ENCODE measurements at regions not wholly inside any gene's neighbourhood (a gene's known extent, or its start where the extent isn't known, plus 50 kb on each side); places are given as distances from the start of the nearest gene placed in this dataset.
"Not testable (repeated sequence)": the region's sequence is repeated elsewhere in the genome, so short reads cannot be mapped to it uniquely, and the experiment has no call there.

DNA sequence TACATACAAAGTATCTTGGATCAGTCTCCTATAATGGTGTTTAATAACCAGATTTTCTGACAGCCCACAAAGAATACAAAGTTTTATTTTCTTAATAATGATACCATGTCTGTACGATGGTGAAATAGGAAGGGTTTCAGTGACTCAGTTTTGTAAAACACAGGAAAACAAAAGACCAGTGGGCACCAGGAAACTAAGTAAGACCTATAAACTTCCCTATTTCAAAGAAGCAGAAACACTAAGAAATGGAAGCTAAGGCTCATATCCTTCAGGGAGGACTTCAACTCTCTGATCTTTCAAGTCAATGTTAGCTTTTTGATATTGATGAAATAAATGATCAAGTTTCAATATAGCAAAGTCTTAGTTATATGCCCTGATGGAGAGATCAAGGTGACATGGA, 196.0 kb downstream of the DUSP6 start:
- H3K9me3 ChIP-seq (ENCODE audit: insufficient read depth, low read depth, low read length): no peaks in the 10 kb centered on the region
- no peak overlapping the region for H3K9ac ChIP-seq (ENCODE audit: low read depth, low read length)
- H3K4me3 ChIP-seq (ENCODE audit: low read length): no peak overlapping the region
- WGBS: no CpG with 5 or more reads among the region's 1 CpG
- H3K27me3 ChIP-seq (ENCODE audit: insufficient read depth, low read length): peaks cover 4% of the 10 kb centered on the region; the same call in 1 of the 2 replicates
- H3K27ac ChIP-seq (ENCODE audit: low read depth, low read length): no peak overlapping the region
- H3K4me1 ChIP-seq (ENCODE audit: insufficient read depth, low read length): peaks cover 17% of the 10 kb centered on the region; the same call in 1 of the 2 replicates
- no peaks in the 10 kb centered on the region for H3K36me3 ChIP-seq (ENCODE audit: insufficient read depth, low read length)

- 0 out of 2 replicates have a peak, but pooled peaks cover under 1% of the 10 kb centered on the region for H3K9me3 ChIP-seq (ENCODE audit: insufficient read depth, low read depth, low read length)
- no peaks in the 10 kb centered on the region for H3K36me3 ChIP-seq (ENCODE audit: insufficient read depth, low read length)
- H3K27ac ChIP-seq (ENCODE audit: low read depth, low read length): no peak overlapping the region
- H3K27me3 ChIP-seq (ENCODE audit: insufficient read depth, low read length): peaks cover 4% of the 10 kb centered on the region; the same call in 1 of the 2 replicates
- peaks cover 17% of the 10 kb centered on the region; the same call in 1 of the 2 replicates for H3K4me1 ChIP-seq (ENCODE audit: insufficient read depth, low read length)
- H3K9ac ChIP-seq (ENCODE audit: low read depth, low read length): no peak overlapping the region
- H3K4me3 ChIP-seq (ENCODE audit: low read length): no peak overlapping the region
Measured at GRCh38 chr12:89155826-89156225, 196.5 kb downstream of the DUSP6 start.

GRCh38 chr12:89154743-89155499, 197.4 kb downstream of the DUSP6 start:
- Histone ChIP-seq H3K4me3 (ENCODE audit: low read length) (no peak overlapping the region), H3K27ac (ENCODE audit: low read depth, low read length) (no peak overlapping the region), H3K36me3 (ENCODE audit: insufficient read depth, low read length) (no peaks in the 10 kb centered on the region), H3K9ac (ENCODE audit: low read depth, low read length) (no peak overlapping the region), H3K4me1 (ENCODE audit: insufficient read depth, low read length) (peaks cover 13% of the 10 kb centered on the region; the same call in 1 of the 2 replicates), H3K27me3 (ENCODE audit: insufficient read depth, low read length) (peaks cover 4% of the 10 kb centered on the region; the same call in 1 of the 2 replicates), H3K9me3 (ENCODE audit: insufficient read depth, low read depth, low read length) (peaks cover 9% of the 10 kb centered on the region; the same call in 1 of the 2 replicates)
- 88% methylated on average over 2 of the region's 4 CpGs for WGBS

DNA sequence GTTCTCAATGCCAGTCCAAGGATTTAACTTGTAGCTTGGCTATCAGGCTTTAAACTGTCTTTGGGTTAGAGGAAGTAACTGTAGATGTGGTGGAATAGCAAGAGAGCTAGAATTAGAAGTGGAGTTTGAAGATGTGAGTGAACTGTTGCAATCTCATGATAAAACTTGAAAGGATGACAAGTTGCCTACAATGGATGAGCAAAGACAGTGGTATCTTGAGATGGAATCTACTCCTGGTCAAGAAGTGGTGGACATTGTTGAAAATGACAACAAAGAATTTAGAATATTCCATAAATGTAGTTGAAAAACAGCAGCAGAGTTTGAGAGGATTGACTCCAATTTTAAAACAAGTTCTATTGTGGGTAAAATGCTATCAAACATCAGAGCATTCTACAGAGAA, 199.0 kb downstream of the DUSP6 start:
- Histone ChIP-seq H3K4me1 (ENCODE audit: insufficient read depth, low read length) (peaks cover 13% of the 10 kb centered on the region; the same call in 1 of the 2 replicates), H3K27me3 (ENCODE audit: insufficient read depth, low read length) (peaks cover 4% of the 10 kb centered on the region; the same call in 1 of the 2 replicates), H3K9ac (ENCODE audit: low read depth, low read length) (no peak overlapping the region), H3K9me3 (ENCODE audit: insufficient read depth, low read depth, low read length) (peaks cover 9% of the 10 kb centered on the region; the same call in 1 of the 2 replicates), H3K4me3 (ENCODE audit: low read length) (no peak overlapping the region), H3K27ac (ENCODE audit: low read depth, low read length) (no peak overlapping the region), H3K36me3 (ENCODE audit: insufficient read depth, low read length) (no peaks in the 10 kb centered on the region)

DNA sequence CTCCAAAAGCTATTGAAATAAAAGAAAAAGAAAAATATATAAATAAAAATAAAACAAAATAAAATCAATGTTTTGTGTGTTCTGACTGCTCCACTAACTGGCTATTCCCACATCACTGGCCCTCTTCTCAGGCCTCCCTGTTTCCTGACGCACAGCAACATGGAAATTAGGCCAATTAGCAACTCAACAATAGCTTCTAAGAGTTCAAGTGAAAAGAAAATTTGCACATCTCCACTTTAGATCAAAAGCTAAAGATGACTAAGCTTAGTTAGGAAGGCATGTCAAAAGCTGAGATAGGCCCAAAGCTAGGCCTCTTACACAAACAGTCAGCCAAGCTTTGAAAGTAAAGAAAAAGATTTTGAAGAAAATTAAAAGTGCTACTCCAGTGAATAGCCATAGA, 200.8 kb downstream of the DUSP6 start:
- Histone ChIP-seq H3K4me1 (ENCODE audit: insufficient read depth, low read length) (0 out of 2 replicates have a peak, but pooled peaks cover 6% of the 10 kb centered on the region), H3K9me3 (ENCODE audit: insufficient read depth, low read depth, low read length) (peaks cover 9% of the 10 kb centered on the region; the same call in 1 of the 2 replicates), H3K4me3 (ENCODE audit: low read length) (no peak overlapping the region), H3K27ac (ENCODE audit: low read depth, low read length) (no peak overlapping the region), H3K9ac (ENCODE audit: low read depth, low read length) (no peak overlapping the region), H3K27me3 (ENCODE audit: insufficient read depth, low read length) (peaks cover 4% of the 10 kb centered on the region; the same call in 1 of the 2 replicates), H3K36me3 (ENCODE audit: insufficient read depth, low read length) (no peaks in the 10 kb centered on the region)
- 28% methylated on average over 1 of the region's 1 CpG for WGBS

GRCh38 chr12:89150789-89151188, 201.5 kb downstream of the DUSP6 start:
- H3K4me3 ChIP-seq (ENCODE audit: low read length); H3K9ac ChIP-seq (ENCODE audit: low read depth, low read length); H3K4me1 ChIP-seq (ENCODE audit: insufficient read depth, low read length); H3K27me3 ChIP-seq (ENCODE audit: insufficient read depth, low read length); H3K9me3 ChIP-seq (ENCODE audit: insufficient read depth, low read depth, low read length); H3K36me3 ChIP-seq (ENCODE audit: insufficient read depth, low read length); H3K27ac ChIP-seq (ENCODE audit: low read depth, low read length): not testable (repeated sequence)
- 98% methylated on average over 3 of the region's 3 CpGs for WGBS

DNA sequence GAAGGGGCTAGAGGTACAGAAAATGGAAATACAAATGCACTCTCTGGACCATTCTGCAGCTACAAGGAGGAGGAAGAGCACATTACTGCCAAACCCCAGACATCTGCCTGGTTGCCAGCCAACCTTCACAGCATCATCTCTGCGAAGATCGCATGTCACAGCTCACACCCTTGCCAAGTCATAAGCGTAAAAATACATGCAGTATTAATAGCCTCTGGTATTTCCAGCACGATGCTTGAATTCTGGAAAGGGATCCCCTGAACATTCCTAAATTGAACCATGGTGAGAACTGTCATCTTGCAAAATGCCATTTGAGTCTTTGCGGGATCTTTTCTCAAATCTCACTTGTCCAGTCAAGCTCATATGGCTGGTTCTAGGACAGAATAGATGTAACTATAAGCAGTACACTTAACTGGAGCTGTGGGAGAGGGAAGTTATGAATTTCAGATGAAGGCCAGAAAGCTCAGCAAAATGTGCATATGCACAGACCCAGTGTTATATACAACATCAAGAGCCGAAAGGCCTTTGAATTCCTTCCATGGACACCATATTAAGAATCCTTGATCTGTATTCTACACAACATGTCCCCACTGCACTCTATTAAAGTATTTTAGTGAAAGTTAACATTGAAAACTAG, 211.6 kb downstream of the DUSP6 start:
- no peaks in the 10 kb centered on the region for H3K9me3 ChIP-seq (ENCODE audit: insufficient read depth, low read depth, low read length)
- H3K4me1 ChIP-seq (ENCODE audit: insufficient read depth, low read length): 0 out of 2 replicates have a peak, but pooled peaks cover 3% of the 10 kb centered on the region
- H3K27ac ChIP-seq (ENCODE audit: low read depth, low read length): no peak overlapping the region

GRCh38 chr12:89140141-89140540, 212.2 kb downstream of the DUSP6 start:
- no peak overlapping the region for H3K9ac ChIP-seq (ENCODE audit: low read depth, low read length)
- H3K27me3 ChIP-seq (ENCODE audit: insufficient read depth, low read length): no peaks in the 10 kb centered on the region
- H3K27ac ChIP-seq (ENCODE audit: low read depth, low read length): no peak overlapping the region
- H3K9me3 ChIP-seq (ENCODE audit: insufficient read depth, low read depth, low read length): no peaks in the 10 kb centered on the region
- no peak overlapping the region for H3K4me3 ChIP-seq (ENCODE audit: low read length)
- WGBS: 100% methylated on average over 1 of the region's 1 CpG
- 0 out of 2 replicates have a peak, but pooled peaks cover 3% of the 10 kb centered on the region for H3K4me1 ChIP-seq (ENCODE audit: insufficient read depth, low read length)
- H3K36me3 ChIP-seq (ENCODE audit: insufficient read depth, low read length): no peaks in the 10 kb centered on the region

More for the DNA sequence above, 211.6 kb downstream of the DUSP6 start:
- WGBS: 97% methylated on average over 6 of the region's 6 CpGs
- no peak overlapping the region for H3K9ac ChIP-seq (ENCODE audit: low read depth, low read length)
- H3K36me3 ChIP-seq (ENCODE audit: insufficient read depth, low read length): no peaks in the 10 kb centered on the region
- H3K4me3 ChIP-seq (ENCODE audit: low read length): no peak overlapping the region
- H3K27me3 ChIP-seq (ENCODE audit: insufficient read depth, low read length): no peaks in the 10 kb centered on the region

GRCh38 chr12:89139390-89139789, 212.9 kb downstream of the DUSP6 start:
- Histone ChIP-seq H3K4me1 (ENCODE audit: insufficient read depth, low read length) (0 out of 2 replicates have a peak, but pooled peaks cover 3% of the 10 kb centered on the region), H3K9me3 (ENCODE audit: insufficient read depth, low read depth, low read length) (no peaks in the 10 kb centered on the region), H3K9ac (ENCODE audit: low read depth, low read length) (no peak overlapping the region), H3K27me3 (ENCODE audit: insufficient read depth, low read length) (no peaks in the 10 kb centered on the region), H3K4me3 (ENCODE audit: low read length) (no peak overlapping the region), H3K27ac (ENCODE audit: low read depth, low read length) (no peak overlapping the region), H3K36me3 (ENCODE audit: insufficient read depth, low read length) (no peaks in the 10 kb centered on the region)
- 98% methylated on average over 3 of the region's 4 CpGs for WGBS

- Histone ChIP-seq H3K27me3 (ENCODE audit: insufficient read depth, low read length) (no peaks in the 10 kb centered on the region), H3K36me3 (ENCODE audit: insufficient read depth, low read length) (no peaks in the 10 kb centered on the region), H3K9me3 (ENCODE audit: insufficient read depth, low read depth, low read length) (no peaks in the 10 kb centered on the region), H3K4me1 (ENCODE audit: insufficient read depth, low read length) (0 out of 2 replicates have a peak, but pooled peaks cover 3% of the 10 kb centered on the region), H3K9ac (ENCODE audit: low read depth, low read length) (no peak overlapping the region), H3K27ac (ENCODE audit: low read depth, low read length) (no peak overlapping the region), H3K4me3 (ENCODE audit: low read length) (no peak overlapping the region)
Measured at GRCh38 chr12:89138048-89138852, 214.1 kb downstream of the DUSP6 start.
